T-cell (primary cell): ENCODE measurements at regions not wholly inside any gene's neighbourhood (a gene's known extent, or its start where the extent isn't known, plus 50 kb on each side); places are given as distances from the start of the nearest gene placed in this dataset.

ENCODE experiments used
- ATAC-seq, 4 experiments: fragments of 200-7000 bp in 3 of 4; fragments of 150-1000 bp in 1 of 4; cut with Tn5 transposase; replicated peaks in 1 of 4; 1 replicate in 3 of 4; 2 replicates in 1 of 4; pipeline ENCODE4 v1.10.0; 2021; ENCODE audit warnings: moderate library complexity in 3 of 4, mild to moderate bottlenecking in 2 of 4, moderate number of reproducible peaks in 1 of 4
- CTCF ChIA-PET, 2 donors: fragments of 300-600 bp; sonication (Branson Sonifier 250); formaldehyde crosslinking; loops; one replicate each; lab custom pipeline; 2022; ENCODE audit warnings: antibody characterized with exemption in 2 of 2; lab: Charles Lee
- POLR2A ChIA-PET, 2 donors: fragments of 300-600 bp; sonication (Branson Sonifier 250); formaldehyde crosslinking; loops; one replicate each; lab custom pipeline; 2022; ENCODE audit warnings: antibody characterized with exemption in 2 of 2; lab: Charles Lee
- DNase-seq, 35 experiments: peaks; one replicate each; pipeline versions ENCODE4 v3.0.0 to v3.0.0-alpha.2; 2013 to 2023
- H3K27ac ChIP-seq: one replicate; pipeline ENCODE4 v1.5.1; 2013; ENCODE audit warnings: low read length
- H3K27me3 ChIP-seq, 2 experiments: replicated peaks in 1 of 2; 1 replicate in 1 of 2; 2 replicates in 1 of 2; pipeline versions ENCODE4 v1.6.1 to v1.7.0; 2013; ENCODE audit warnings: low read length in 1 of 2, mixed read lengths in 1 of 2; ENCODE audit not compliant: control insufficient read depth in 2 of 2, insufficient read depth in 2 of 2; ENCODE audit errors: extremely low read depth in 1 of 2
- H3K36me3 ChIP-seq, 2 donors: 1 replicate in 1 of 2; 2 replicates in 1 of 2; pipeline versions ENCODE4 v1.6.1 to v1.7.0; 2013; ENCODE audit warnings: low read length in 1 of 2; ENCODE audit not compliant: control insufficient read depth in 2 of 2, insufficient read depth in 1 of 2; ENCODE audit errors: extremely low read depth in 1 of 2
- H3K4me1 ChIP-seq, 2 experiments: 1 replicate in 1 of 2; 2 replicates in 1 of 2; pipeline versions ENCODE4 v1.6.1 to v1.7.0; 2013; ENCODE audit warnings: low read length in 2 of 2, mixed read lengths in 1 of 2; ENCODE audit not compliant: insufficient read depth in 2 of 2, control insufficient read depth in 1 of 2; ENCODE audit errors: extremely low read depth in 1 of 2
- H3K4me3 ChIP-seq, 2 donors: 1 replicate in 1 of 2; 2 replicates in 1 of 2; pipeline versions ENCODE4 v1.5.1 to v1.7.0; 2013; ENCODE audit warnings: mild to moderate bottlenecking in 2 of 2, low read length in 1 of 2, moderate library complexity in 1 of 2; ENCODE audit not compliant: control insufficient read depth in 1 of 2; ENCODE audit errors: extremely low read depth in 1 of 2
- H3K9me3 ChIP-seq: 2 replicates; pipeline ENCODE4 v1.7.0; 2013
- H3K27ac Mint-ChIP-seq, 2 donors: one replicate each; pipeline ENCODE4 v1.8.0; 2020 to 2021; ENCODE audit warnings: mild to moderate bottlenecking in 2 of 2, mixed read lengths in 2 of 2
- H3K27me3 Mint-ChIP-seq, 2 donors: one replicate each; pipeline ENCODE4 v1.8.0; 2021 to 2022; ENCODE audit warnings: mixed read lengths in 2 of 2
- H3K36me3 Mint-ChIP-seq: one replicate; pipeline ENCODE4 v1.8.0; 2021; ENCODE audit warnings: mixed read lengths
- H3K4me1 Mint-ChIP-seq, 3 donors: one replicate each; pipeline ENCODE4 v1.8.0; 2020 to 2022; ENCODE audit warnings: mixed read lengths in 3 of 3, mild to moderate bottlenecking in 1 of 3
- H3K4me3 Mint-ChIP-seq, 3 donors: one replicate each; pipeline ENCODE4 v1.8.0; 2020 to 2022; ENCODE audit warnings: mild to moderate bottlenecking in 3 of 3, mixed read lengths in 3 of 3, moderate library complexity in 3 of 3
- H3K9me3 Mint-ChIP-seq, 3 donors: one replicate each; pipeline ENCODE4 v1.8.0; 2020 to 2022; ENCODE audit warnings: mixed read lengths in 3 of 3
- WGBS: methylation state at CpG from one replicate; pipeline ENCODE4 v1.1.5; 2013; ENCODE audit warnings: missing lambda C conversion rate; ENCODE audit not compliant: insufficient coverage; 5-methylcytosine and 5-hydroxymethylcytosine counted together

- no peak overlapping the region for H3K4me3 ChIP-seq
- DNase-seq (no peak), ATAC-seq (no peak)
- POLR2A ChIA-PET, result no interaction called here
- CTCF ChIA-PET, result no interaction called here
- Mint-ChIP-seq H3K27ac (no peak overlapping the region), H3K9me3 (no peaks in the 10 kb centered on the region), H3K36me3 (no peaks in the 10 kb centered on the region), H3K27me3 (peaks cover 10 to 18% of the 10 kb centered on the region in 2 donors), H3K4me1 (peaks cover 0 to 1% (median 0%) of the 10 kb centered on the region in 3 donors), H3K4me3 (no peak overlapping the region)
- H3K4me1 ChIP-seq, result no peaks in the 10 kb centered on the region
- peaks cover 0 to 5% of the 10 kb centered on the region in 2 experiments for H3K27me3 ChIP-seq
- no peak overlapping the region for H3K27ac ChIP-seq
- H3K9me3 ChIP-seq, result no peaks in the 10 kb centered on the region
- no peaks in the 10 kb centered on the region for H3K36me3 ChIP-seq
- WGBS, result 67% methylated on average over 1 of the region's 1 CpG
These were observed 116.4 kb upstream of the LSM6 start for GRCh38 chr4:146059151-146059550.

- H3K9me3 Mint-ChIP-seq, result no peaks in the 10 kb centered on the region
- H3K4me3 Mint-ChIP-seq, result no peak overlapping the region
- Histone ChIP-seq H3K9me3 (no peaks in the 10 kb centered on the region), H3K4me1 (no peaks in the 10 kb centered on the region), H3K27me3 (peaks cover 0 to 5% of the 10 kb centered on the region in 2 experiments), H3K27ac (no peak overlapping the region), H3K36me3 (no peaks in the 10 kb centered on the region), H3K4me3 (no peak overlapping the region)
- no peak for ATAC-seq
- DNase-seq, result no peak
- POLR2A ChIA-PET, result no interaction called here
- peaks cover 0 to 1% (median 0%) of the 10 kb centered on the region in 3 donors for H3K4me1 Mint-ChIP-seq
- CTCF ChIA-PET, result no interaction called here
- peaks cover 8 to 12% of the 10 kb centered on the region in 2 donors for H3K27me3 Mint-ChIP-seq
- no peaks in the 10 kb centered on the region for H3K36me3 Mint-ChIP-seq
- H3K27ac Mint-ChIP-seq, result no peak overlapping the region
- WGBS, result 57% methylated on average over 1 of the region's 1 CpG
These were observed 117.0 kb upstream of the LSM6 start for GRCh38 chr4:146058531-146058930.

GRCh38 chr4:146054676-146055075, 116.1 kb upstream of the ZNF827 start:
- no peaks in the 10 kb centered on the region for H3K36me3 Mint-ChIP-seq

GRCh38 chr4:146053891-146054290, 115.3 kb upstream of the ZNF827 start:
- no peaks in the 10 kb centered on the region for H3K4me1 ChIP-seq
- H3K4me3 ChIP-seq, result no peak overlapping the region
- no CpG with 5 or more reads among the region's 1 CpG for WGBS
- H3K36me3 Mint-ChIP-seq, result no peaks in the 10 kb centered on the region
- peaks cover 0 to 2% of the 10 kb centered on the region in 2 experiments for H3K27me3 ChIP-seq
- no peak overlapping the region for H3K27ac Mint-ChIP-seq
- H3K36me3 ChIP-seq, result no peaks in the 10 kb centered on the region
- no peaks in the 10 kb centered on the region for H3K9me3 Mint-ChIP-seq
- peaks cover 0 to 1% (median 0%) of the 10 kb centered on the region in 3 donors for H3K4me1 Mint-ChIP-seq
- no peak for DNase-seq
- H3K4me3 Mint-ChIP-seq, result no peak overlapping the region
- no peaks in the 10 kb centered on the region for H3K27me3 Mint-ChIP-seq
- ATAC-seq, result no peak
- ChIA-PET CTCF (no interaction called here), POLR2A (no interaction called here)
- H3K9me3 ChIP-seq, result no peaks in the 10 kb centered on the region
- no peak overlapping the region for H3K27ac ChIP-seq

More at GRCh38 chr4:146054676-146055075, 116.1 kb upstream of the ZNF827 start:
- H3K9me3 Mint-ChIP-seq, result no peaks in the 10 kb centered on the region
- no peak overlapping the region for H3K4me3 Mint-ChIP-seq
- H3K4me3 ChIP-seq, result no peak overlapping the region
- no peak overlapping the region for H3K27ac Mint-ChIP-seq
- no peaks in the 10 kb centered on the region for H3K9me3 ChIP-seq
- DNase-seq (no peak), ATAC-seq (no peak)
- no peaks in the 10 kb centered on the region for H3K27me3 ChIP-seq
- no peaks in the 10 kb centered on the region for H3K36me3 ChIP-seq
- no peak overlapping the region for H3K27ac ChIP-seq
- ChIA-PET POLR2A (no interaction called here), CTCF (no interaction called here)
- H3K27me3 Mint-ChIP-seq, result no peaks in the 10 kb centered on the region
- H3K4me1 Mint-ChIP-seq, result peaks cover 0 to 1% (median 0%) of the 10 kb centered on the region in 3 donors
- H3K4me1 ChIP-seq, result no peaks in the 10 kb centered on the region

- H3K4me3 Mint-ChIP-seq, result no peak overlapping the region
- no CpG with 5 or more reads among the region's 3 CpGs for WGBS
- H3K9me3 Mint-ChIP-seq, result peaks cover 2 to 7% (median 4%) of the 10 kb centered on the region in 3 donors
- ChIA-PET CTCF (no interaction called here), POLR2A (no interaction called here)
- ATAC-seq (no peak), DNase-seq (no peak)
- no peak overlapping the region for H3K27ac ChIP-seq
- H3K36me3 Mint-ChIP-seq, result no peaks in the 10 kb centered on the region
- H3K27me3 ChIP-seq, result peaks cover 0 to 8% of the 10 kb centered on the region in 2 experiments
- no peak overlapping the region for H3K4me3 ChIP-seq
- H3K9me3 ChIP-seq, result no peaks in the 10 kb centered on the region
- no peaks in the 10 kb centered on the region for H3K36me3 ChIP-seq
- H3K4me1 Mint-ChIP-seq, result peaks cover 0 to 1% (median 0%) of the 10 kb centered on the region in 3 donors
- H3K27ac Mint-ChIP-seq, result no peak overlapping the region
- H3K4me1 ChIP-seq, result no peaks in the 10 kb centered on the region
- peaks cover 8 to 13% of the 10 kb centered on the region in 2 donors for H3K27me3 Mint-ChIP-seq
These were observed 113.2 kb upstream of the ZNF827 start for GRCh38 chr4:146051728-146052391.

- Mint-ChIP-seq H3K27me3 (peaks cover 9 to 17% of the 10 kb centered on the region in 2 donors), H3K4me1 (peaks cover 0 to 1% (median 0%) of the 10 kb centered on the region in 3 donors), H3K36me3 (no peaks in the 10 kb centered on the region), H3K4me3 (no peak overlapping the region), H3K27ac (no peak overlapping the region), H3K9me3 (peaks cover 2 to 7% (median 4%) of the 10 kb centered on the region in 3 donors)
- Histone ChIP-seq H3K4me1 (no peaks in the 10 kb centered on the region), H3K27ac (no peak overlapping the region), H3K27me3 (peaks cover 0 to 8% of the 10 kb centered on the region in 2 experiments), H3K36me3 (no peaks in the 10 kb centered on the region), H3K4me3 (no peak overlapping the region), H3K9me3 (no peaks in the 10 kb centered on the region)
- ChIA-PET CTCF (no interaction called here), POLR2A (no interaction called here)
- DNase-seq (no peak), ATAC-seq (no peak)
These were observed 112.6 kb upstream of the ZNF827 start for GRCh38 chr4:146051223-146051622.
